Mammary epithelial cell (primary cell): ENCODE measurements at regions not wholly inside any gene's neighbourhood (a gene's known extent, or its start where the extent isn't known, plus 50 kb on each side); places are given as distances from the start of the nearest gene placed in this dataset.
"Not testable (repeated sequence)": the region's sequence is repeated elsewhere in the genome, so short reads cannot be mapped to it uniquely, and the experiment has no call there.

Experiments
- CTCF ChIP-seq, 2 donors: IDR thresholded peaks in 1 of 2; conservative IDR thresholded peaks in 1 of 2; 2 replicates each; pipeline ENCODE4 v1.5.1; 2011 to 2012; ENCODE audit warnings: inconsistent platforms in 2 of 2, low read length in 2 of 2, mild to moderate bottlenecking in 2 of 2, control low read depth in 1 of 2, low read depth in 1 of 2; ENCODE audit not compliant: insufficient read depth in 1 of 2; ENCODE audit errors: extremely low read depth in 1 of 2
- EZH2 ChIP-seq: IDR thresholded peaks from 2 replicates; pipeline ENCODE4 v1.6.1; 2012; ENCODE audit warnings: low read length, inconsistent platforms, borderline replicate concordance

DNA sequence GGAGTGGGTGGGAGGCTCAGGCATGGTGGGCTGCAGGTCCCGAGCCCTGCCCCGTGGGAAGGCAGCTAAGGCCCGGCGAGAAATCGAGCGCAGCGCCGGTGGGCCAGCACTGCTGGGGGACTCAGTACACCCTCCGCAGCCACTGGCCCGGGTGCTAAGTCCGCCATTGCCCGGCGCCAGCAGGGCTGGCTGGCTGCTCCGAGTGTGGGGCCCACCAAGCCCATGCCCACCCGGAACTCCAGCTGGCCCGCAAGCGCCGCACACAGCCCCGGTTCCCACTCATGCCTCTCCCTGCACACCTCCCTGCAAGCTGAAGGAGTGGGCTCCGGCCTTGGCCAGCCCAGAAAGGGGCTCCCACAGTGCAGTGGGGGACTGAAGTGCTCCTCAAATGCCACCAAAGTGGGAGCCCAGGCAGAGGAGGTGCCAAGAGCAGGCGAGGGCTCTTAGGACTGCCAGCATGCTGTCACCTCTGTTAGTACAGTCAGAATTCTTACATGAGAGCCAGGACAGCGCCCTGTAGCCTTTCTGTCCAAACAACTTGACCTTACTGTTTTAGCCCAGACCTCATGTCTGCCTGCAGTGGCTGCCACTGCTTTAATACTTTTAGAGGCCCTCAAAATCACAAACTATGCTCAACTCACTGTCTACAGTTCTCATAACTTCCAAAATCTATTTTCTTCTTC is 1117.9 kb downstream of the STIM2 start:
- TF ChIP-seq EZH2; CTCF (conservative IDR thresholded peaks at IDR 0.05 in 1 of 2, IDR thresholded peaks at IDR 0.05 in 1 of 2; ENCODE audit: extremely low read depth in 1 of 2, insufficient read depth in 1 of 2, low read depth in 1 of 2, low read length in 2 of 2): not testable (repeated sequence)
